H1 (cell line): ENCODE measurements at regions not wholly inside any gene's neighbourhood (a gene's known extent, or its start where the extent isn't known, plus 50 kb on each side); places are given as distances from the start of the nearest gene placed in this dataset.

Source experiments
- CTCF ChIA-PET: fragments of 300-600 bp; sonication (Branson Sonifier 250); formaldehyde crosslinking; loops from one replicate; lab custom pipeline; 2021; ENCODE audit not compliant: partially characterized antibody; lab: Charles Lee
- POLR2A ChIA-PET: fragments of 300-600 bp; sonication (Branson Sonifier 250); formaldehyde crosslinking; loops from one replicate; lab custom pipeline; 2021; ENCODE audit warnings: inconsistent platforms; ENCODE audit not compliant: partially characterized antibody; lab: Charles Lee
- DNase-seq, 2 experiments: peaks; one replicate each; pipeline versions ENCODE4 v3.0.0 to v3.0.0-alpha.2; 2010 to 2022; ENCODE audit warnings: low spot score in 2 of 2, low read depth in 1 of 2, mixed read lengths in 1 of 2
- FAIRE-seq: peaks from 2 replicates; lab custom pipeline; 2011; peaks lifted over from hg19 to GRCh38; lab: Jason Lieb, UNC
- H2AFZ ChIP-seq: 2 replicates; pipeline ENCODE4 v1.8.1; 2012; ENCODE audit warnings: low read length, inconsistent platforms
- H2AK5ac ChIP-seq: 2 replicates; pipeline ENCODE4 v1.6.1; 2013; ENCODE audit warnings: low read depth, low read length
- H2BK120ac ChIP-seq: replicated peaks from 2 replicates; pipeline ENCODE3; 2013; ENCODE audit warnings: low read depth, low read length, inconsistent platforms
- H2BK12ac ChIP-seq: 2 replicates; pipeline ENCODE4 v1.6.1; 2013; ENCODE audit warnings: low read depth, low read length
- H2BK15ac ChIP-seq: 2 replicates; pipeline ENCODE4 v1.6.1; 2013; ENCODE audit warnings: low read length
- H2BK20ac ChIP-seq: 2 replicates; pipeline ENCODE4 v1.6.1; 2013; ENCODE audit warnings: low read length
- H2BK5ac ChIP-seq: 2 replicates; pipeline ENCODE4 v1.6.1; 2013; ENCODE audit warnings: low read depth, low read length
- H3K14ac ChIP-seq: 2 replicates; pipeline ENCODE4 v1.6.1; 2013; ENCODE audit warnings: inconsistent platforms; ENCODE audit not compliant: insufficient read length
- H3K18ac ChIP-seq: 2 replicates; pipeline ENCODE4 v1.6.1; 2013; ENCODE audit warnings: low read length; ENCODE audit errors: extremely low read depth
- H3K23ac ChIP-seq: 2 replicates; pipeline ENCODE4 v1.6.1; 2013; ENCODE audit warnings: inconsistent platforms; ENCODE audit not compliant: insufficient read length
- H3K23me2 ChIP-seq: 2 replicates; pipeline ENCODE4 v1.6.1; 2013; ENCODE audit warnings: low read depth, low read length
- H3K27ac ChIP-seq: 2 replicates; pipeline ENCODE4 v1.6.1; 2011; ENCODE audit warnings: low read depth, low read length, inconsistent platforms
- H3K27me3 ChIP-seq, 4 experiments: replicated peaks in 1 of 4; 1 replicate in 1 of 4; 2 replicates in 3 of 4; pipeline versions ENCODE4 v1.6.1 to v1.8.1; 2011 to 2013; ENCODE audit warnings: low read length in 3 of 4, mild to moderate bottlenecking in 3 of 4, inconsistent platforms in 2 of 4, mixed read lengths in 2 of 4, moderate library complexity in 1 of 4; ENCODE audit not compliant: control insufficient read depth in 3 of 4, insufficient read depth in 3 of 4; ENCODE audit errors: extremely low read depth in 1 of 4
- H3K36me3 ChIP-seq, 4 experiments: 2 replicates each; pipeline versions ENCODE4 v1.6.1 to v1.8.1; 2011 to 2013; ENCODE audit warnings: mild to moderate bottlenecking in 4 of 4, low read length in 3 of 4, moderate library complexity in 2 of 4, control low read depth in 1 of 4, inconsistent platforms in 1 of 4; ENCODE audit not compliant: insufficient read depth in 4 of 4, control insufficient read depth in 2 of 4
- H3K4ac ChIP-seq: replicated peaks from 2 replicates; pipeline ENCODE3; 2013; ENCODE audit warnings: low read length, low read depth, mixed read lengths, inconsistent platforms; ENCODE audit not compliant: insufficient read length
- H3K4me1 ChIP-seq, 4 experiments: replicated peaks in 1 of 4; 1 replicate in 1 of 4; 2 replicates in 3 of 4; pipeline versions ENCODE4 v1.6.1 to v1.8.1; 2011 to 2013; ENCODE audit warnings: low read length in 3 of 4, inconsistent platforms in 2 of 4, mixed read lengths in 1 of 4; ENCODE audit not compliant: insufficient read depth in 4 of 4, control insufficient read depth in 3 of 4
- H3K4me2 ChIP-seq, 2 experiments: 2 replicates each; pipeline versions ENCODE4 v1.6.1 to v1.8.1; 2011 to 2013; ENCODE audit warnings: low read depth in 2 of 2, low read length in 2 of 2, control low read depth in 1 of 2, inconsistent platforms in 1 of 2, mild to moderate bottlenecking in 1 of 2; ENCODE audit not compliant: insufficient read depth in 1 of 2
- H3K4me3 ChIP-seq, 4 experiments: fragments of 200-600, 300-600 bp in 1 of 4; sonication (generic), shearing (Covaris generic), sonication (Bioruptor Twin) in 1 of 4; 2 replicates each; pipeline versions ENCODE4 v1.5.1 to v1.8.1; 2011 to 2016; ENCODE audit warnings: low read length in 4 of 4, low read depth in 3 of 4, control low read depth in 2 of 4, inconsistent platforms in 2 of 4, mild to moderate bottlenecking in 2 of 4, mixed read lengths in 1 of 4, moderate library complexity in 1 of 4; ENCODE audit not compliant: insufficient read depth in 2 of 4; ENCODE audit errors: extremely low read depth in 1 of 4
- H3K56ac ChIP-seq: replicated peaks from 2 replicates; pipeline ENCODE3; 2013; ENCODE audit warnings: low read depth, mild to moderate bottlenecking, mixed read lengths, low read length, inconsistent platforms; ENCODE audit not compliant: insufficient read length
- H3K79me1 ChIP-seq: 2 replicates; pipeline ENCODE4 v1.6.1; 2013; ENCODE audit warnings: low read depth, low read length, control low read depth
- H3K79me2 ChIP-seq, 2 experiments: 2 replicates each; pipeline versions ENCODE4 v1.6.1 to v1.8.1; 2012 to 2013; ENCODE audit warnings: low read length in 2 of 2, mild to moderate bottlenecking in 2 of 2, inconsistent platforms in 1 of 2; ENCODE audit not compliant: insufficient read depth in 2 of 2, control insufficient read depth in 1 of 2
- H3K9ac ChIP-seq, 4 experiments: replicated peaks in 1 of 4; 1 replicate in 1 of 4; 2 replicates in 3 of 4; pipeline versions ENCODE4 v1.6.1 to v1.8.1; 2011 to 2013; ENCODE audit warnings: low read depth in 3 of 4, low read length in 3 of 4, control low read depth in 2 of 4, mild to moderate bottlenecking in 2 of 4, moderate library complexity in 2 of 4, inconsistent platforms in 1 of 4; ENCODE audit errors: extremely low read depth in 1 of 4
- H3K9me3 ChIP-seq, 2 experiments: 2 replicates each; pipeline versions ENCODE4 v1.6.1 to v1.8.1; 2012 to 2013; ENCODE audit warnings: mild to moderate bottlenecking in 2 of 2, moderate library complexity in 2 of 2, control low read depth in 1 of 2, inconsistent platforms in 1 of 2, low read depth in 1 of 2, low read length in 1 of 2, mixed read lengths in 1 of 2; ENCODE audit not compliant: insufficient read depth in 2 of 2
- H4K20me1 ChIP-seq, 2 experiments: replicated peaks in 1 of 2; 2 replicates each; pipeline versions ENCODE3 to v1.8.1; 2011 to 2013; ENCODE audit warnings: inconsistent platforms in 2 of 2, low read length in 2 of 2, mild to moderate bottlenecking in 1 of 2; ENCODE audit not compliant: insufficient read depth in 2 of 2, control insufficient read depth in 1 of 2
- H4K5ac ChIP-seq: 2 replicates; pipeline ENCODE4 v1.6.1; 2013; ENCODE audit warnings: low read length, low read depth, mixed read lengths, inconsistent platforms; ENCODE audit not compliant: insufficient read length
- H4K8ac ChIP-seq: 2 replicates; pipeline ENCODE4 v1.8.0; 2013; ENCODE audit warnings: mild to moderate bottlenecking, moderate library complexity, low read length, inconsistent platforms; ENCODE audit not compliant: insufficient read depth; ENCODE audit errors: extremely low read depth
- H4K91ac ChIP-seq: replicated peaks from 2 replicates; pipeline ENCODE3; 2013; ENCODE audit warnings: low read length, mixed read lengths, inconsistent platforms; ENCODE audit not compliant: insufficient read length
- SIRT6 ChIP-seq: IDR thresholded peaks from one replicate; pipeline ENCODE4 v1.7.1; 2012; ENCODE audit warnings: low read length, inconsistent platforms
- WGBS, 2 experiments: shearing (Covaris generic) in 1 of 2; methylation state at CpG; one replicate each; pipeline versions ENCODE4 v1.1.6 to v1.1.7; 2013 to 2015; ENCODE audit warnings: low lambda C conversion rate in 2 of 2, mixed read lengths in 2 of 2, inconsistent platforms in 1 of 2, low coverage in 1 of 2, missing lambda C conversion rate in 1 of 2; ENCODE audit not compliant: insufficient replicate concordance in 2 of 2, insufficient coverage in 1 of 2, insufficient read length in 1 of 2; ENCODE audit errors: extremely low coverage in 1 of 2, missing lambda C conversion rate in 1 of 2; 5-methylcytosine and 5-hydroxymethylcytosine counted together
- TF ChIP-seq, protein P1 (sequence below): IDR thresholded peaks from 2 replicates; pipeline ENCODE4 v1.6.1; 2012; ENCODE audit warnings: low read length, inconsistent platforms

DNA sequence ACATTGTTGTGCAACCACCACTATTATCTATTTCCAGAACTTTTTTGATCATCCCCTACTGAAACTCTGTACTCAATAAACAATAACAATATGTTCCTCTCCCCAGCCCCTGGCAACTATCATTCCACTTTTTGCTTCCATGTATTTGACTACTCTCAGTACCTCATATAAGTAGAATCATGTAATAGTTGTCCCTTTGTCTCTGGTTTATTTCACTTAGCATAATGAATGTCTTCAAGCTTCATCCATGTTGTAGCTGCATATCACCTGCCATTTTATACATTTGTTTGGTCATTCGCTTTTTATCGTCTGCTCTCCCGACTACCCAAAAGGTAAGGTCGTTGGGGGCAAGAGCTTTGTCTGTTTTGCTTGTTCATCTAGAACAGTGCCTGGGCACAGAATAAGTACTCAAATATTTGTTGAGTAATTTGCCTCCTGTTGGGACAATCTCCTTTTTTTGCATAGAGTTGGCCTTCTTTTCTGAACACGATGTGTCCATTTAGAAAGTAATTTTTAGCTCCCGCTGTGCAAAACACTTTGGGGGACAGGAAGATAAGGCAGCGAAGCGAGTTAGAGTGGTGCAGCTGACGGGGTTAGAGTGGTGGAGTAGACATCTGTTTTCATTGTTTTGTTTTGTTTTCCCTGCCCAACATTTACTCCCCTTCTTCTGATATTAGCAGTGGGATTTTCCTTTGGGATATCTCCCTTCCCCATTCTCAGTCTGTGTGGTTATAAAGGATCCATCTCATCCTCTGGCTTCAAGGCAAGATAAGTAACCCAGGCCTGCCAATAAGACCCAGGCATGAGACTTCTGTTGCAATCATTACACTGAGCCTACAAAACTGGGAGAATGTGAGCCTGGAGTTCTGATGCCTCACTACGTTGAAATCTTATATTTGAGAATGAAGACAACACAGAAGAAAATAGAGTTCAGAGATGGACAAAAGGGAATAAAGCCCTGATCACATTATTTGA lies 83.4 kb upstream of the RNU6-1 start:
- H3K4me2 ChIP-seq, result no peak overlapping the region
- no peak overlapping the region for H3K4ac ChIP-seq
- TF ChIP-seq, protein P1, sequence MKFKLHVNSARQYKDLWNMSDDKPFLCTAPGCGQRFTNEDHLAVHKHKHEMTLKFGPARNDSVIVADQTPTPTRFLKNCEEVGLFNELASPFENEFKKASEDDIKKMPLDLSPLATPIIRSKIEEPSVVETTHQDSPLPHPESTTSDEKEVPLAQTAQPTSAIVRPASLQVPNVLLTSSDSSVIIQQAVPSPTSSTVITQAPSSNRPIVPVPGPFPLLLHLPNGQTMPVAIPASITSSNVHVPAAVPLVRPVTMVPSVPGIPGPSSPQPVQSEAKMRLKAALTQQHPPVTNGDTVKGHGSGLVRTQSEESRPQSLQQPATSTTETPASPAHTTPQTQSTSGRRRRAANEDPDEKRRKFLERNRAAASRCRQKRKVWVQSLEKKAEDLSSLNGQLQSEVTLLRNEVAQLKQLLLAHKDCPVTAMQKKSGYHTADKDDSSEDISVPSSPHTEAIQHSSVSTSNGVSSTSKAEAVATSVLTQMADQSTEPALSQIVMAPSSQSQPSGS, result no peak
- no peak for TF ChIP-seq SIRT6

More for the DNA sequence above, 83.4 kb upstream of the RNU6-1 start:
- no peak overlapping the region for H2BK15ac ChIP-seq
- no peak overlapping the region for H3K27ac ChIP-seq
- H3K4me3 ChIP-seq, result no peak overlapping the region
- no peak overlapping the region for H3K18ac ChIP-seq
- no peak overlapping the region for H2BK120ac ChIP-seq
- H3K4me1 ChIP-seq, result peaks cover 0 to 2% (median 0%) of the 10 kb centered on the region in 4 experiments; a peak in 3 of 7 replicates
- no peaks in the 10 kb centered on the region for H3K27me3 ChIP-seq
- H3K79me1 ChIP-seq, result no peaks in the 10 kb centered on the region
- H2BK20ac ChIP-seq, result no peak overlapping the region
- H3K23me2 ChIP-seq, result no peaks in the 10 kb centered on the region
- no peaks in the 10 kb centered on the region for H3K79me2 ChIP-seq
- H4K20me1 ChIP-seq, result no peaks in the 10 kb centered on the region
- no peak for FAIRE-seq
- no peak overlapping the region for H2AFZ ChIP-seq
- H2BK12ac ChIP-seq, result no peak overlapping the region
- no peaks in the 10 kb centered on the region for H3K36me3 ChIP-seq
- H2AK5ac ChIP-seq, result no peak overlapping the region
- no peak overlapping the region for H2BK5ac ChIP-seq
- no peaks in the 10 kb centered on the region for H3K9me3 ChIP-seq
- WGBS, 2 experiments, result 88% methylated on average over 10 of the region's 10 CpGs; no CpG with 5 or more reads in 1 of the 2 experiments
- H3K23ac ChIP-seq, result no peak overlapping the region
- CTCF ChIA-PET, result interaction anchor here (0.7 to 2.3 kb wide), 5 partner anchors 11 to 309 kb away, joined by 3 to 7 read pairs (median 4); no protein-coding TSS in a partner anchor
- H4K5ac ChIP-seq, result no peak overlapping the region
- H4K91ac ChIP-seq, result no peak overlapping the region
- DNase-seq, result no peak
- H3K9ac ChIP-seq, result no peak overlapping the region
- H4K8ac ChIP-seq, result no peak overlapping the region
- H3K56ac ChIP-seq, result no peak overlapping the region
- POLR2A ChIA-PET, result interaction anchor here (0.6 kb wide), 1 partner anchor 30 kb away, joined by 3 read pairs; no protein-coding TSS in a partner anchor
- no peak overlapping the region for H3K14ac ChIP-seq
